ENCODE measurements at regions not wholly inside any gene's neighbourhood (a gene's known extent, or its start where the extent isn't known, plus 50 kb on each side); places are given as distances from the start of the nearest gene placed in this dataset.

DNA sequence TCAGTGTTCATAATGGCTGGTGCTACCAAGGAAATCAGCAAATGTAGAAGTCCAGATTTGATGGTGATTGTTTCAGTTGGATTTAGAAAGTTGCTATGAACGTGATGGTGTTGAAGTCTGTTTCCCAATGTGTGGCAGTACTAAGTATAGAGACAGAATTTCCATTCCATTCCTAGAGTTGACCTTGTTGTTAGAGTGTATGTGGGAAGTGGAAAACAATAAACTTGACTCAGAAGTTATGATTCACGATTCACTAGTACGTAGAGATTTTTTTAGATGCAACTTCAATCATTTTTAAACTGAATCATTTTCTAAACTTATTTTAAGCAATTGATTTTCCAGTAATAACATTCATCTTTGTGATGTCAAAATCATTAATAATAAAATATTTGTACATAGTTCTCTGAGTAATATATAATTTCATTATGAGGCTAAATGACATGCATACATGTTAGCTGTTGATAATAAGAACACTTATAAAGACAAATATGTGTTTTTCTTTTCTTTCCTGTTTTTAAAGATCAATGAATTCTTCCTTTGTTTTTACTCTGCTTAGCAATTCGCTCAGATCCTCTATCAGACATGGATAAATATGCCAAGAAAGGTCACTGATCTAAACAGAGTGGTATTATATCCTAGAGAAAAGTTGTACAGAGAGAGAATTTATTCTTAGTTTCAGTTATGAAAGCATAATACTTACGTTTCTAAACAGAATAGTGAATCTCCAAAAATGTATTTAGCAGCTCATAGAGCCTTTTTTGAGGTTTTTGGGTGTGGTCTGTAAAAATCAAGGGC is 108.8 kb upstream of the GPR149 start:
- TF ChIP-seq, protein P1, sequence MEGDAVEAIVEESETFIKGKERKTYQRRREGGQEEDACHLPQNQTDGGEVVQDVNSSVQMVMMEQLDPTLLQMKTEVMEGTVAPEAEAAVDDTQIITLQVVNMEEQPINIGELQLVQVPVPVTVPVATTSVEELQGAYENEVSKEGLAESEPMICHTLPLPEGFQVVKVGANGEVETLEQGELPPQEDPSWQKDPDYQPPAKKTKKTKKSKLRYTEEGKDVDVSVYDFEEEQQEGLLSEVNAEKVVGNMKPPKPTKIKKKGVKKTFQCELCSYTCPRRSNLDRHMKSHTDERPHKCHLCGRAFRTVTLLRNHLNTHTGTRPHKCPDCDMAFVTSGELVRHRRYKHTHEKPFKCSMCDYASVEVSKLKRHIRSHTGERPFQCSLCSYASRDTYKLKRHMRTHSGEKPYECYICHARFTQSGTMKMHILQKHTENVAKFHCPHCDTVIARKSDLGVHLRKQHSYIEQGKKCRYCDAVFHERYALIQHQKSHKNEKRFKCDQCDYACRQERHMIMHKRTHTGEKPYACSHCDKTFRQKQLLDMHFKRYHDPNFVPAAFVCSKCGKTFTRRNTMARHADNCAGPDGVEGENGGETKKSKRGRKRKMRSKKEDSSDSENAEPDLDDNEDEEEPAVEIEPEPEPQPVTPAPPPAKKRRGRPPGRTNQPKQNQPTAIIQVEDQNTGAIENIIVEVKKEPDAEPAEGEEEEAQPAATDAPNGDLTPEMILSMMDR (IDR thresholded peaks at IDR 0.05; ENCODE audit: unreplicated experiment) = no peak
- no peak for DNase-seq (ENCODE audit: low spot score)
- no peaks in the 10 kb centered on the region for H3K9me3 Mint-ChIP-seq (ENCODE audit: unreplicated experiment)
- no peak overlapping the region for H3K27ac Mint-ChIP-seq (ENCODE audit: unreplicated experiment)
- H3K27me3 Mint-ChIP-seq (ENCODE audit: unreplicated experiment) = no peaks in the 10 kb centered on the region
- no peak overlapping the region for H3K4me3 Mint-ChIP-seq (ENCODE audit: unreplicated experiment)
- H3K4me1 Mint-ChIP-seq (ENCODE audit: unreplicated experiment) = peaks cover 3% of the 10 kb centered on the region
- no peaks in the 10 kb centered on the region for H3K36me3 Mint-ChIP-seq (ENCODE audit: low read depth, unreplicated experiment)

DNA sequence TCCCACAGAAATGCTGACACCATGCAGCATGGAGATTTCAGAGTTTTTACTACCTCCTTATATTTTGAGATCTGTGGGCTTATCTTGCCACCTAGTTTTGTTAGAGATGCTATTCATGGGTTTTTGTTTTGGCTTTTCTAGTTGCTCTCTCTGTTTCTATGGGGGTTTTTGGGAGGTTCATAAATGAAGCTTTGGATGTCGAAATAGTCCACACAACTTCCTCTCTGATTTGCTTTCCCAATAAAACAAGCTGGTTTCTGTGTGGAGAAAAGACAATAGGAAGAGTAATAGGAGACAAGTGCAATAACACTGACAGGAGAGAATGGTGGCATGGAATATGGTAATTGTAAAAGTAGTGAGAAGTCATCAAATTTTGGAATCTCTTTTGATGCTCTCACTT is 106.8 kb upstream of the GPR149 start:
- no peak overlapping the region for H3K27ac Mint-ChIP-seq (ENCODE audit: unreplicated experiment)
- no peak overlapping the region for H3K4me3 Mint-ChIP-seq (ENCODE audit: unreplicated experiment)
- TF ChIP-seq, protein P1 (IDR thresholded peaks at IDR 0.05; ENCODE audit: unreplicated experiment) = no peak

DNA sequence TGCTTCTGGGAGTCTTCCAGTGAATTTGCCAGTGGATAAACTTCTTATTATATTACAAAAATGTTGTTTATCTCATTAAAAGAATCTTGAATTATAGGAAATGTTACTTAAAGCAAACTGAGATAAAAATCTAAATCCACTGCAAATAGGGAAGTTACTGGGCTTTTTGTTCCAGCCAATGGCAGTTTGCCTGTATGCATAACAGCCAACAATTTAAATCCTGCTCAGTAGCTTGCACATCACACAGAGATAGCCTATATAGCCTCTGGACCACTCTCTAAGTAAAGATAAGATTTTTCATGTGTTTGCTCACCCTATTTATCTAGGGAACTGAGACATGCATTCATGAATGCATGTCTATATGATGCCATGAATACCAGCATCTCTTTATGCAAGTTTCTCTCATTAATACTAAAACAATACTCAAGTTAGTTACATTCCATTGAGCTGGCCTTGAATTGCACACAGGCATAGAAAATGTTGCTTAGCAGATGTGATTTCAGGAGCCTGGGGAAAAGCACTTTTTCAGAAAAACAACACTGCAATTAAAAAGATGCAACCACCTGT is 92.1 kb upstream of the GPR149 start:
- no peak for DNase-seq (ENCODE audit: low spot score)
- Mint-ChIP-seq H3K4me1 (ENCODE audit: unreplicated experiment) (no peaks in the 10 kb centered on the region), H3K9me3 (ENCODE audit: unreplicated experiment) (no peaks in the 10 kb centered on the region), H3K27me3 (ENCODE audit: unreplicated experiment) (no peaks in the 10 kb centered on the region), H3K36me3 (ENCODE audit: low read depth, unreplicated experiment) (no peaks in the 10 kb centered on the region), H3K27ac (ENCODE audit: unreplicated experiment) (no peak overlapping the region), H3K4me3 (ENCODE audit: unreplicated experiment) (no peak overlapping the region)
- TF ChIP-seq, protein P1 (IDR thresholded peaks at IDR 0.05; ENCODE audit: unreplicated experiment) = no peak

More for the DNA sequence above, 106.8 kb upstream of the GPR149 start:
- DNase-seq (ENCODE audit: low spot score) = no peak
- Mint-ChIP-seq H3K9me3 (ENCODE audit: unreplicated experiment) (no peaks in the 10 kb centered on the region), H3K4me1 (ENCODE audit: unreplicated experiment) (peaks cover 3% of the 10 kb centered on the region), H3K36me3 (ENCODE audit: low read depth, unreplicated experiment) (no peaks in the 10 kb centered on the region), H3K27me3 (ENCODE audit: unreplicated experiment) (no peaks in the 10 kb centered on the region)

DNA sequence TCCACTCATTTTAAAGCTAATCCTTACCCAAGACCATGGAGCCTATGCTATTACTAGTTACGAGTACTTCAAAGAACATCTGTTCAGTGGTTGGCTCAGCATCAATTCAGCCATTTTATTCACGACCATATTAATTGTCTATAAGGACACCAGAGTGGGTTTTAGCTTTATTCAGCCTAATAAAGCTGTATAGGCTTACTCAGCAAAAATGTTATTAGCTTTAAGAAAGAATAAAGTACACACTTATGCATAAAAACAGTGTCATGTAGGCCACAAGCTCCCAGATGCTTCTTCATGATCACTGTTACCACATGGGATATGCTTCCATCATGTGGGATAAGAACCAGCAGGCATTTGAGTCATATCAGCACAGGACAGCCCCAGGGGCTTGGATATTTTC is 87.4 kb upstream of the GPR149 start:
- Mint-ChIP-seq H3K36me3 (ENCODE audit: low read depth, unreplicated experiment) (no peaks in the 10 kb centered on the region), H3K4me1 (ENCODE audit: unreplicated experiment) (no peaks in the 10 kb centered on the region), H3K4me3 (ENCODE audit: unreplicated experiment) (no peak overlapping the region), H3K27me3 (ENCODE audit: unreplicated experiment) (no peaks in the 10 kb centered on the region), H3K9me3 (ENCODE audit: unreplicated experiment) (no peaks in the 10 kb centered on the region), H3K27ac (ENCODE audit: unreplicated experiment) (no peak overlapping the region)
- TF ChIP-seq, protein P1 (IDR thresholded peaks at IDR 0.05; ENCODE audit: unreplicated experiment) = no peak
- DNase-seq (ENCODE audit: low spot score) = no peak

DNA sequence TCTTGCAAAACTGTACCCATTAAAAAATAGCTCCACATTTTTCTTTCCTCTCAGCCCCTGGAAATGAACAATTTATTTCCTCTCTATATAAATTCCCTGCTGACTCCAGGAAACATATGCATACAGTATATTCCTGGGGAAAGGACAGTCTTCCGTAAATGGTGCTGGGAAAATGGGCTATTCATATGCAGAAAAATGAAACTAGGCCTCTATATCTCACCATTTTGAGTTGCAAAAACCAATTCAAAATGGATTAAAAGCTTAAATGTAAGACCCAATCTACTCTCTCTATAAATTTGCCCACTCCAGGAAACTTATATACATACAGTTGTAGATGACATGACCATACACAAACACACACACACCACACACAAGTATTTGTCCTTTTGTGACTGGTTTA is 85.9 kb upstream of the GPR149 start:
- H3K4me3 Mint-ChIP-seq (ENCODE audit: unreplicated experiment) = no peak overlapping the region
- H3K9me3 Mint-ChIP-seq (ENCODE audit: unreplicated experiment) = no peaks in the 10 kb centered on the region
- no peaks in the 10 kb centered on the region for H3K4me1 Mint-ChIP-seq (ENCODE audit: unreplicated experiment)
- no peaks in the 10 kb centered on the region for H3K27me3 Mint-ChIP-seq (ENCODE audit: unreplicated experiment)
- H3K36me3 Mint-ChIP-seq (ENCODE audit: low read depth, unreplicated experiment) = no peaks in the 10 kb centered on the region
- DNase-seq (ENCODE audit: low spot score) = no peak
- TF ChIP-seq, protein P1 (IDR thresholded peaks at IDR 0.05; ENCODE audit: unreplicated experiment) = no peak
- no peak overlapping the region for H3K27ac Mint-ChIP-seq (ENCODE audit: unreplicated experiment)

All from endothelial cell (in vitro differentiated cells).